Brain microvascular endothelial cell (primary cell): ENCODE measurements at regions not wholly inside any gene's neighbourhood (a gene's known extent, or its start where the extent isn't known, plus 50 kb on each side); places are given as distances from the start of the nearest gene placed in this dataset.

ENCODE experiments used
- DNase-seq: peaks from one replicate; pipeline ENCODE4 v3.0.0-alpha.2; 2020
- H3K27ac ChIP-seq: fragments of 250-450 bp; sonication (Bioruptor Pico); 2 replicates; pipeline ENCODE4 v1.5.1; 2020; ENCODE audit warnings: mild to moderate bottlenecking, moderate library complexity
- H3K27me3 ChIP-seq: fragments of 250-450 bp; sonication (Bioruptor Pico); replicated peaks from 2 replicates; pipeline ENCODE4 v1.5.1; 2020; ENCODE audit warnings: mild to moderate bottlenecking
- H3K36me3 ChIP-seq: fragments of 250-450 bp; sonication (Bioruptor Pico); replicated peaks from 2 replicates; pipeline ENCODE4 v1.5.1; 2020; ENCODE audit warnings: mild to moderate bottlenecking
- H3K4me3 ChIP-seq: 2 replicates; pipeline ENCODE4 v1.5.1; 2011; ENCODE audit warnings: low read depth, mild to moderate bottlenecking, control low read depth, low read length, moderate library complexity
- CTCF ChIP-seq: IDR thresholded peaks from 2 replicates; pipeline ENCODE4 v1.5.1; 2011; ENCODE audit warnings: low read depth, mild to moderate bottlenecking, moderate library complexity, low read length, control low read depth, inconsistent platforms; ENCODE audit errors: missing control alignments
- in situ Hi-C: cut with HindIII; loops from 2 replicates; pipeline ENCODE4 v1.10.0; 2017; ENCODE audit warnings: low sequenced_read_pairs, low pct_ligation_motif_present

- no peaks in the 10 kb centered on the region for H3K36me3 ChIP-seq
- H3K4me3 ChIP-seq, result no peak overlapping the region
- in situ Hi-C loops, result no loop called here
- DNase-seq, result no peak
- H3K27ac ChIP-seq, result no peak overlapping the region
- no peak for TF ChIP-seq CTCF
- H3K27me3 ChIP-seq, result no peaks in the 10 kb centered on the region
Measured at GRCh38 chr13:90534617-90535370, 812.7 kb upstream of the MIR17HG start.

- no peak for DNase-seq
- no peak for TF ChIP-seq CTCF
Measured at GRCh38 chr13:90535421-90535820, 812.1 kb upstream of the MIR17HG start.

GRCh38 chr13:90538063-90538462 lies 809.4 kb upstream of the MIR17HG start:
- Histone ChIP-seq H3K27me3 (no peaks in the 10 kb centered on the region), H3K27ac (no peak overlapping the region), H3K36me3 (no peaks in the 10 kb centered on the region), H3K4me3 (no peak overlapping the region)
- no peak for TF ChIP-seq CTCF
- no peak for DNase-seq
- in situ Hi-C loops, result no loop called here

More at GRCh38 chr13:90535421-90535820, 812.1 kb upstream of the MIR17HG start:
- in situ Hi-C loops, result no loop called here
- H3K27ac ChIP-seq, result no peak overlapping the region
- H3K27me3 ChIP-seq, result no peaks in the 10 kb centered on the region
- H3K36me3 ChIP-seq, result no peaks in the 10 kb centered on the region
- H3K4me3 ChIP-seq, result no peak overlapping the region

GRCh38 chr13:90541346-90541745 lies 806.1 kb upstream of the MIR17HG start:
- in situ Hi-C loops, result no loop called here
- no peak for DNase-seq
- Histone ChIP-seq H3K36me3 (no peaks in the 10 kb centered on the region), H3K27ac (no peak overlapping the region), H3K27me3 (no peaks in the 10 kb centered on the region), H3K4me3 (no peak overlapping the region)
- TF ChIP-seq CTCF, result no peak

GRCh38 chr13:90542959-90543505 lies 804.5 kb upstream of the MIR17HG start:
- no peak for TF ChIP-seq CTCF
- in situ Hi-C loops, result no loop called here
- no peaks in the 10 kb centered on the region for H3K36me3 ChIP-seq
- no peaks in the 10 kb centered on the region for H3K27me3 ChIP-seq
- H3K27ac ChIP-seq, result no peak overlapping the region
- H3K4me3 ChIP-seq, result no peak overlapping the region
- DNase-seq, result no peak
